ENCODE measurements at regions not wholly inside any gene's neighbourhood (a gene's known extent, or its start where the extent isn't known, plus 50 kb on each side); places are given as distances from the start of the nearest gene placed in this dataset. TPM values are rescaled to one million over a fixed set of nuclear protein-coding genes. Genes with fewer than 3 reads are reported as not detected.
A peak's percentile ranks its signal among the peaks of the same experiment; 100 is the strongest.

DNA sequence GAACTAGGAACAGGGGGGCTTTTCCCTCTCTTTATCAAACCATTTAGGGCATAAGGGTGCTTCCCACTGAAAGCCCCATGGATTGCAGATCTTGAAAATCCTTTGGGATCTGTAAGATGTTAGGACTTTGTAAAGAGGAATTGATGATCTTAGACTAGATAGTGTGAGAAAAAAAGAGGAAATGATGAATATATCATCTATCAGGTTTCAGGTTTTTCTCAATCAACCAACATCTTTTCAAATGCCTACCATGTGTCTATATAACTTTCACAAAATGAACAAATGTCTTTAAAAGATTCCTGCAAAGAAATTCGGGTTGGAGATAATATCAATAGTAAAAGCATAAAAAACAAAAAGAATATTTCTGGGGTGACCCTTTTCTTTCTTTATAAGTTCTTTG lies 50.1 kb downstream of the KCNC4 start:
- no peak for DNase-seq (ENCODE audit: low read depth in 2 of 3, low spot score in 2 of 3)

DNA sequence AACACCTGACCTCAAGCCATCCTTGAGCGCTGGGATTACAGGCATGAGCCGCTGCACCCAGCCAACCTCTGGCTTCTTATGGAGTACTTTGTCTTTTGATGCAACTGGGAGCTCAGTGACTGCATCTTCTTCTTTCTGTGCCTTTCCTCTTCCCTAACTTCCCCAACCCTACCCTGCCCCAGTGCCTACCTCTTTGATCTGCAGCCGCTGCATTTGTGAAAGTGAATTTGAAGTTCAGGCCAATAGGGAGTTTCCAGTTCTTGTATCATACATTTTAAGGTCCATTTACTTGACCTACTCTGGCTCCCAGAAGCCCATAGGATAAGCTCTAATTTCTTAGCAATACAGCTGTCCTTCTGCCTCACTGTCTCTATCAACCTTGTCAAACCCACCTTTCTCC lies 52.2 kb downstream of the KCNC4 start:
- no peak for DNase-seq (ENCODE audit: low read depth in 2 of 3, low spot score in 2 of 3)

DNA sequence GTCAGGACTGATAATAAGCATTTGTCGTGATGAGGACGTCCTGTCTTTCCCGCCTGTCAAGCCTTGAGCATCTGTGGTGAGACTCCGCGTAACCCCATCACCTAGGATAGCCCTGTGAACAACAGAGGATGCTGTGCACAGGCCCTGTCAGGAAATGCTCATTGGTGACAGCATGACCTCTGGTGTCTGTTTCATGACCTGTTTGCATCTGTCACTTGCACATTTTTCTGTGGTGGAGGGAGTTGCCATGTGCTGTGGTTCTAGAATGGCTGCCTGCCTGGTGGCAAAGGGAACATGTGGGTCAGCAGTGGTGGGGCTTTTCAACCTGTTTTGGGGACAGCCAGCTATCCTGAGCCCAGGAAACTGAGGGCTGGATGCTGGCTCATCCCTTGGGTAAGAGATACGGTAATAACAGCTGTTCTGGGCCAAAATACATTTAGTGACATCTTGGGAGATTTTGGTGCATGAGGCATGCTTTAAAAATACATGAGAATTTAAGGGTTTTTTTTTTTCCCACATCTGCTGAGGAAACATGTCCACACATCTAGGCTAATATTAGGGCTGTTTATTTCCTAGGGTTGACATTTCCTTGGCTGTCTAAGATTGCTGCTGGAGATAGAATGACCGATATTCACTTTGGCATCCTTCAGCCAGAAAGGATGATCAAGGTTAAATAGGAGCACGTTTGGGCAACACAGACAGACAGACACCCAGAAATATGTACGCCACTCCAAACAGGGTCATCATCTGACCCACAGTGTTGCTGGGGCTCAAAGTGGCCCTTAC lies 52.9 kb downstream of the KCNC4 start:
- peak in 2 of 3 donors; percentile 21 to 34 for DNase-seq (ENCODE audit: low read depth in 2 of 3, low spot score in 2 of 3)

DNA sequence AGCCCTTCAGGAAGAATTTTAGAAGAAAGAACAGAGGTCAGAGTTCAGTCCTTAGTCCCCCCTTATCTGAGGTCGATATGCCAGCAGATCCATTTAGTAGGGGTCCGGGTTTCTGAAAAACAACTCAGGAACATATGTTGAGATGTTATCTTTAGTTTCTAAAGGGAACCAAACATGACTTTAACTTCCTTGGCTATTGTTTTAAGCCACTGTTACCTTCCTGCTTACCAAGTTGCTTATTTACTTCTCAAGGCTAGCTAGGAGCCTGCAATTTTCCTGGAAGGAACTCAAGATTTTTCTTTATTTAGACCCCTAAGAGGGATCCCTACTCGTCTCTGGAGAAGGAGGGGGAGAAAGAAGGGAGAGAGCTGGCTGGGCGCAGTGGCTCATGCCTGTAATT lies 54.3 kb downstream of the KCNC4 start:
- DNase-seq (ENCODE audit: low read depth in 2 of 3, low spot score in 2 of 3) = no peak

DNA sequence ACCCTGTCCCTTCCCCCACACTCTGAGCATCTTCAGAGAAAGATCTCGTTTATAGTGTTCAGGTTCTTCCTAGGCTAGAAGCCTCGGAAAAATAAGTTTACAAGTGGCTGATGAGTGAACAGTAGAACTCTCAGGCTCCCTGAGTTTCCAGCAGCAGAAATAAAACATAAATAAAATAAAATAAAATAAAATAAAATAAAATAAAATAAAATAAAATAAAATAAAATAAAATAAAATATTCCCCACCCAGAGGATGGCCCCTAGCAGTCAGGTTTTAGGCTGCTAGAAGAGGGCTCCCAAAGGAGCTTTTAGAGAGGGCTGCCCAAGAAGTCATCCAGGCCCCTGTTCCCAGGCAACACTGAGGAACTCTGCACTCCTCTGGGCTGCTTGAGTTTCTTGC lies 55.1 kb downstream of the KCNC4 start:
- no peak for DNase-seq (ENCODE audit: low read depth in 2 of 3, low spot score in 2 of 3)

DNA sequence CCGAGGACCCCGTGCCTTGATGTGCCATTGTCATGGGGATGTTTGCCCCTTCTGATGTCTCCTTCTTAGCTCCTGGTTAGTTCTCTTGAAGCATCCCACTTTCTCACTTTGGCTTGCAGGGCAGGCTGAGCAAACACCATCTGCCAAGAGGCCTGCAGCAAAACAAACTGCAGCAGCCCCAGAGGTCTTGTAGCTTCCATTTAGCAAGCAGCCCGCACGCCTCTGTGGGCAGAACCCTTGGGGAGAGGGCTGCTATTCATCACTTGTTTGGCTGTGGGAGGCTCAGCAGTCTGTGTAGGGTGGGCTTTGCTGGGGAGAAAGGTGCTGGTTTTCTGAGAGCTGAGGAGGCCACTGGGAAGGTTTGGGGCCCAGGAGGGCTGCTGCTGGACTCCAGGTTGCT lies 56.7 kb downstream of the KCNC4 start:
- DNase-seq (ENCODE audit: low read depth in 2 of 3, low spot score in 2 of 3) = no peak

DNA sequence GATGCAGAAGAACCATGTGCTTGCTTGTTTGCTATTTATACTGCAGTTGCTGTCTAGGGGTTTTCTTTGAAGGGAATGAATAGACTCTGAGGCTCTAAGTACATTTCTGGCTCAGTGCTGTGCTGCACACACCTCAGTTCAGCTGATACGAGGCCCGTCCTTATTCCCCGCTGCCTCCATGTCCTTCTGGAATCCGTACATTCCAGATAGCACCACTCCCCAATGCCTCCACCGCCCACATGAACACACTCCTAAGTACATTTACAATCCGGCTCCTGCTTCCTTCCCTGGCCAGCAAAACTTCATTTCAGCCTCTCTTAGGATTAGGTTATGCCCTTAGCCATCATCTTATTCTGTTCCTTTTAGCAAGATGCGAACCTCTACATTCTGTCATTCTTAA lies 57.1 kb downstream of the KCNC4 start:
- no peak for DNase-seq (ENCODE audit: low read depth in 2 of 3, low spot score in 2 of 3)

DNA sequence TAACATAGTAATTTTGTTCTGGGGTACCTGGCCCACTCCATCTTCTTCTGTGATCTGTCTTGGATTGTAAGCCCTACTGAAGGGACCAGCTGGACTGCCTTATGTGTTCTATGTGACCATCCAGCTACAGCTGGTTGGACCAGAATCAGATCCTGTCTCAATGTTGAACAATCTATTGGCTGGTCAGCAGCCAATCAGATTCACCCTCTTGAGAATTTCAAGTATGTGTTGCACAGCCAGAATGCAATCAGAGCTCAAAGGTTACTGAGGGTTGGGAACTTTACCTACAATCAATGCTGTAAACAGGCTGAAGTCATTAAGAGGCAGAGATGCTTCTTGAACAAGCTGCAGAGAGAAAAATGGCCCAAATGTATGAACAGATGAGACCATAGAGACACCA lies 61.9 kb downstream of the KCNC4 start:
- no peak for DNase-seq (ENCODE audit: low read depth in 2 of 3, low spot score in 2 of 3)

DNA sequence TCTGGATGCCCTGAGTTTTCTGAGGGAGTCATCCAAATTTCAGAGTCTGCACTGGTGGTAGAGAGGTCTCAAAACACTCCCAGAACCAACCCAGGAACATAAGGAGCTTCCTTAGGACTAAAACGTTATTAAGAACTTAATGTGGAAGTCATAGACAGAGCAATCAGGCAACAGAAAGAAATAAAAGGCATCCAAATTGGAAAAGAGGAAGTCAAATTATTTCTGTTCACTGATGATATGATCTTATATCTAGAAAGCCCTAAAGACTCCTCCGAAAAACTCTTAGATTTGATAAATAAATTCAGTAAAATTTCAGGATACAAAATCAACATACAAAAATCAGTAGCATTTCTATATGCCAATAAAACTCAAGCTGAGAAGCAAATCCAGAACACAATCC lies 63.7 kb downstream of the KCNC4 start:
- DNase-seq (ENCODE audit: low read depth in 2 of 3, low spot score in 2 of 3) = peak in 1 of 3 donors; percentile 15

DNA sequence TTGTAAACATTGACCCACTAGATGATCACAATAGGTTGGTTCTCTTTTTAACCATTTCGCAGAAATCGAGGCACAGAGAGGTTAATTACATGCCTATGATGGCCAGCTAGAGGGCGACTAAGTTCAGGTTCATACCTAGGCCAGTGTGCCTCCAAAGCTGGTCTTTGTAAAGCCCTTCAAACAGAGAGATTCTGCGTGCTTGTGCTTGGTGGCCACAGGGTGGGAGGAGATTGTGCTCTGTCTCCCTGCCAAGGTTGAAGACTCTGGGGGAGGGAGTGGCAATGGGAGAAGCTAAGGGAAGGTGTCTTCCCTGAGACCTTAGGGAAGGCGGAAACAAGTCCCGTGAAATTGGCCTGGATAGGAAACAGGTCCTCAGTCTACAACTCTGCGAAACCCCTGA lies 59.1 kb upstream of the RBM15 start:
- DNase-seq (ENCODE audit: low read depth in 2 of 3, low spot score in 2 of 3) = no peak

DNA sequence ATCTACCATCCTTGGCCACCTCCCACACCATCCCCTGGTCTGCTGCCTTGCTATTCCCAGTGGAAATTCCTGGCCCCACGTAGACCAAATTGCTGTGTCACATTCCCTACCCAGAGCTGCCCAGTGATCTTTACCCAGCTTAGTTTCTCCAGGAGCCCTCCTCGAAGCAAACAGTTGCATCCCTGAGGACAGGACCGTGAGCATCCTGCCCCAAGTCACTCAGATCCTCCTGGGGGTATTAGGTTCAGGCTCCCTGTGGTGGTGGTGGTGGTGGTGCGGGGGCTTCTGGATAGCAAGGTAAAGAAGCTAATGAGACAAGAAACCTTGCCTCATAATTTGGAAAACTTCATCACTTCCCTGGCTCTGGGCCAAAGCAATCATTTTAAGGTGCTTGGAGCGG lies 58.4 kb upstream of the RBM15 start:
- DNase-seq (ENCODE audit: low read depth in 2 of 3, low spot score in 2 of 3) = no peak

DNA sequence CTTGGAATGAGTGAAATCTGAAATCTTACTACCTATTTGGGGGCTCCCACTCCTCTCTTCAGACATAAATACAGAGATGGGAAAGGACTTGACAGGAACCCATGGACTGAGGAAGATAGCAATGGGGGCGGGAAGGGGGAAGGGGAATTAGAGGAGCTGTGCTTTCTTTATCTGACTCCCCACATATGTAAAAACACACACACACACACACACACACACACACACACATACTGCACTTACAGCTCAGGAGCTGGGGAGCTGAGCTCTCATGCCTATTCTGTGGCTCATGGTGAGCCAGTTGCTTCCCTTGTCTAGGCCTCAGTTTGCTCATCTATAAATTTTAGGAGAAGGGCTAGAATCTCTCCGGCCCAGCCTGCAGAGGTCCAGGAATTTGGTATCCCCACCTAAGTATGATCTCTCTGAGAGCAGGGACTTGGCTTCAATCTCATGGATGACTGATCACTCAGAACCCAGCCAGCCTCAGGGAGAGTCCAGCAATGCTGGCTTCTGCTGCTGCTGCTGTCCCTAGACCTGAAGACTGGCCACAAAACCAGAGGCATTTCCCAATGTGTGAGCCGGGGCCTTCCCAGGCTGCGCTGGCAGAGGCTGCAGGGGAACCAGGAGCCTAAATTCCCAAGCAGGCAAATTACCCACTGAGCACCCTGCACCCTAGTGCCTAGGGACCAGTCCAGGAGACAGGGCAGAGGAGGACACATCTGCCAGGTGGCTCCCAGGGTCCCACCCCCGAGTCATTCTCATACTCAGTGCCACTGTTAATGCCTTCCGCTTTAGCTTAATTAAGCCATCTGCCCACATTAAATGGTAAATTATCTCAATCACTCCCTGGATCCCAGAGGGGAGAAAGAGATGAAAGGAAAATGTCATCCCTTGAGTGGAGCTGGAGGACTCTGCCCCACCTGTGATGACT lies 57.5 kb upstream of the RBM15 start:
- no peak for DNase-seq (ENCODE audit: low read depth in 2 of 3, low spot score in 2 of 3)

DNA sequence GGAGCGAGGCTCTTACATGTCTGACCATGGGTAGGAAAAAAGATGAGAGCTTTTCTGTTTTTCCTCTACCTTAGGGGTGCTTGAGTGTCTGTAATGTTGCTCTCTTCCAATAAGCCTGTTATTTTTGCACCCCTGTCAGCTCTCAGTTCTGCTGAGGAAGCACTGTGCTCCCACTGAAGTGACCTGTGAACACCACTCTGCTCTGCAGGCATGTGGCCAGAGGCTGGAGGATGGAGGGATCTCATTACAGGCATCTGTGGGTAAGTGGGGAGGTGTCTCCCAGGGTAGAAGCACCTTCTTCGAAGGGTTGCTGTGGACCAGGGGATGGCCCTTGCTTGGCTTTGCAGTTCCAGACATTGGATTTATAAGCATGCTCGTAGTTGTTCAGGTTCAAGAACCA lies 56.8 kb upstream of the RBM15 start:
- DNase-seq (ENCODE audit: low read depth in 2 of 3, low spot score in 2 of 3) = no peak

DNA sequence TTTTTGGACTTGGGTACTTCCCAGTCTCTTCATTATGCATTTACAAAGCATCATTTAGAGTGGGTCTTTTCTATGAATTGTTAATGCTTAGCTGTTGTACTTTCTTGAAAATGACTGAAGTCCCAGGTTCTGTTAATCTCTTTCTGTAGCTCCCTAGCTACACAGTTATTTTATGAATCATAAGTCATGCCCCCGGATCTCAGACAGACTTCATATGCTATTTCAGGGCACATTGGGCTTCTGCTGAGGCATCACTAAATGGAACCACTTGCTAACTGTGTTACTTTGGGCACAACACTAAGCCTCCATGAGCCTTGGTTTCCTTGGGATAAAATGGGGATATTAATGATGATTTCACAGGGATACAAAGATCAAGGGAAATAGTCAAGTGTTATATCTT lies 55.5 kb upstream of the RBM15 start:
- DNase-seq (ENCODE audit: low read depth in 2 of 3, low spot score in 2 of 3) = no peak

DNA sequence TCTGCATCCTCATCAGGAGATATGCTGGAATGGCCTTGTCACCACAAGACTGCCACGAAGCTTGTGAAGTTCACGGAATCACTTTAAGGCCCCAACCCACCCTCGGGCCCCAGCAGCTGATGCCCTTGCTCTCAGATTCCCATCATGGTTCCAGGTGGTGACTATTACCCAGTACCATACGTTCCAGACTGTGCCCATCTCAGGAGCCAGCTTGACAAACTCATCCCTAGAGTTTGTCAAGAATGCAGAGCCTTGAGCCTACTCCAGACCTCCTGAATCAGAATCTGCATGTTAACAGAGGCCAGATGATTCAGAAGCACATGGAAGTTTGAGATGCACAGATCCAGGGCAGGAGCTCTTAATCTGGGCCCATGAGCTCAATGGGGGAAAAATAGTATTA lies 53.9 kb upstream of the RBM15 start:
- DNase-seq (ENCODE audit: low read depth in 2 of 3, low spot score in 2 of 3) = no peak

DNA sequence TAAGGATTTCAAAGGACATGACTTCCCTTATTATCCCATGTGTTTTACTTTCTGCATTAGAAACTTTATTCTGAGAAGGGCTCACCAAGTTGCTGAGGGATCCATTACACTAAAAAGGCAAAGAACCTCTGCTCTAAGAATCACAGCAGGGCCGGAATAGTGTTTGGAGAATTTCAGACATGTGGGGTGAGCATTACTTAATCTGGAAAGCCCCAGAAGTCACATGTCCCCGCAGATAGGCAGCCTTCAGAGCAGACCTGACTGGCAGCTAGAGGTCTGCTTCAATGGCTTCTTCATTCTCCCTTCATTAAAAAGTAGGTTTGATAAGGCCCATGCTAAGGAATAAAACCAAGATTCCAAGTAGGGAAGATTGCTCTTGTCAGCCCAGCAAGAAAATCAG lies 52.6 kb upstream of the RBM15 start:
- DNase-seq (ENCODE audit: low read depth in 2 of 3, low spot score in 2 of 3) = no peak

DNA sequence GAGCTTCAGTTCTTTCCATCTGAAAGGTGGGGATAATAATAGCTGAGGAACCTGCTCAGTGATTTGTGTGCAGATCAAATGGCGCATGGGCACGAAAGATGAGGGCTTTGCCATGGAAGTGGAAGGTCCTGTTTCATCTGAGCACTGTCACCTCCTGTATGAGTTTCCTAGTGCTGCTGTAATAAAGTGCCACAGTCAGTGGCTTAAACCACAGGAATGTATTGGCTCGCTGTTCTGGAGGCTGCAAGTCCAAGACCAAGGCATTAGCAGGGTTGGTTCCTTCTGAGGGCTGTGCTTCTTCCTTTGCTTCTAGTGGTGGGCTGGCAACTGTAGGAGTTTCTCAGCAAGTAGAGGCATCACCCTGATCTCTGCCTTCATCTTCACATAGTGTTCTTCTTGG lies 51.1 kb upstream of the RBM15 start:
- DNase-seq (ENCODE audit: low read depth in 2 of 3, low spot score in 2 of 3) = no peak

Small RNA genes lying in the stretch of these regions (small RNA-seq; reads per million reads assigned to genes)
- not detected for gene RF00402
